ENCODE measurements at regions not wholly inside any gene's neighbourhood (a gene's known extent, or its start where the extent isn't known, plus 50 kb on each side); places are given as distances from the start of the nearest gene placed in this dataset.

GRCh38 chr2:81706856-81707255 is 1402.3 kb upstream of the LRRTM1 start:
- DNase-seq (ENCODE audit: low read depth in 2 of 2): no peak

GRCh38 chr2:81703831-81704230 is 1399.3 kb upstream of the LRRTM1 start:
- no peak for DNase-seq (ENCODE audit: low read depth in 2 of 2)

GRCh38 chr2:81692566-81692965 is 1388.0 kb upstream of the LRRTM1 start:
- DNase-seq (ENCODE audit: low read depth in 2 of 2): no peak

- no peak for DNase-seq (ENCODE audit: low read depth in 2 of 2)
Observed at GRCh38 chr2:81675641-81676040, 1371.1 kb upstream of the LRRTM1 start.

GRCh38 chr2:81672923-81673322 is 1368.4 kb upstream of the LRRTM1 start:
- DNase-seq (ENCODE audit: low read depth in 2 of 2): no peak

GRCh38 chr2:81672516-81672915 is 1368.0 kb upstream of the LRRTM1 start:
- DNase-seq (ENCODE audit: low read depth in 2 of 2): no peak

- no peak for DNase-seq (ENCODE audit: low read depth in 2 of 2)
Observed at GRCh38 chr2:81670885-81671284, 1366.3 kb upstream of the LRRTM1 start.

- DNase-seq (ENCODE audit: low read depth in 2 of 2): no peak
Observed at GRCh38 chr2:81661081-81661480, 1356.5 kb upstream of the LRRTM1 start.

GRCh38 chr2:81658227-81658626 is 1353.7 kb upstream of the LRRTM1 start:
- DNase-seq (ENCODE audit: low read depth in 2 of 2): no peak

GRCh38 chr2:81650048-81650971 is 1345.8 kb upstream of the LRRTM1 start:
- no peak for DNase-seq (ENCODE audit: low read depth in 2 of 2)

- no peak for DNase-seq (ENCODE audit: low read depth in 2 of 2)
Observed at GRCh38 chr2:81648806-81649205, 1344.3 kb upstream of the LRRTM1 start.

- no peak for DNase-seq (ENCODE audit: low read depth in 2 of 2)
Observed at GRCh38 chr2:81648370-81648769, 1343.8 kb upstream of the LRRTM1 start.

- DNase-seq (ENCODE audit: low read depth in 2 of 2): no peak
Observed at GRCh38 chr2:81647715-81648230, 1343.2 kb upstream of the LRRTM1 start.

GRCh38 chr2:81645745-81646301 is 1341.3 kb upstream of the LRRTM1 start:
- DNase-seq (ENCODE audit: low read depth in 2 of 2): no peak

- no peak for DNase-seq (ENCODE audit: low read depth in 2 of 2)
Observed at GRCh38 chr2:81644189-81644588, 1339.6 kb upstream of the LRRTM1 start.

- no peak for DNase-seq (ENCODE audit: low read depth in 2 of 2)
Observed at GRCh38 chr2:81624825-81625224, 1320.3 kb upstream of the LRRTM1 start.

- no peak for DNase-seq (ENCODE audit: low read depth in 2 of 2)
Observed at GRCh38 chr2:81600088-81600487, 1295.5 kb upstream of the LRRTM1 start.

GRCh38 chr2:81598453-81598852 is 1293.9 kb upstream of the LRRTM1 start:
- DNase-seq (ENCODE audit: low read depth in 2 of 2): no peak

- DNase-seq (ENCODE audit: low read depth in 2 of 2): no peak
Observed at GRCh38 chr2:81589406-81589805, 1284.9 kb upstream of the LRRTM1 start.

- DNase-seq (ENCODE audit: low read depth in 2 of 2): no peak
Observed at GRCh38 chr2:81583311-81584108, 1279.0 kb upstream of the LRRTM1 start.

- no peak for DNase-seq (ENCODE audit: low read depth in 2 of 2)
Observed at GRCh38 chr2:81576713-81577112, 1272.2 kb upstream of the LRRTM1 start.

- no peak for DNase-seq (ENCODE audit: low read depth in 2 of 2)
Observed at GRCh38 chr2:81551040-81551634, 1246.6 kb upstream of the LRRTM1 start.

Data from stimulated activated CD8-positive, alpha-beta memory T cell treated with anti-CD3 and anti-CD28 coated beads, Interleukin-7, amount 100 ng/mL, for 4 hours (primary cell).